ENCODE measurements at regions not wholly inside any gene's neighbourhood (a gene's known extent, or its start where the extent isn't known, plus 50 kb on each side); places are given as distances from the start of the nearest gene placed in this dataset.

DNA sequence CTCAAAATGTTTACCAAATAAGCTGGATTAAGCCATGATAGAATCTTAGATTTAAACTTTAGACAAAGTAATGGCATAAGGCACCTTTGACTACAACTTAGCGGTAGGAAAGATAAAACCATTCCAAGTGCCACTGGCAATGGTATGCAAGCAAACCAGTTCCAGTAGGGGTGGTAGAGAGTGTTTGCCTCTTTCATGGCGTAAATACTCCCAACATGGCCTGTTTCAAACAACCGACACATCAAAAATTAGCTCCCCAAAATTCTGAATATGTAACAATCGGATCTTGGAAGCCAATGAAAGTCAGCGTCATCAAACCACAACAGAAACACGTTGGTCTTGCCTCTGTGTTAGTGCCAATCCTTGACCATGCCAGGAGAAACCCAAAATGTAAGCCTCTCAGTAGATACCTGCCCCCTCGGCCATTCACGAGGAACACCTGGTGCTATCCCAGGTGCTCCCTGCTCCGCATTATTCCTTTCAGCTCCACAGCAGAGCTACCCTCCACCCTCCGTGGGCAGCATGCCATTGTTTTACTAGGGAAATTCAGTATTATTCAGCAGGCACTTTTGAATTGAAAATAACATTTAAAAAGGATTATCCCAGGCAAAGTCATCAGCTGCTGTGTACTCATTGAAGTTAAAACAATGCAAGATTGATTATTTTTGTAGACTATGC, 307.8 kb upstream of the CDH11 start:
- no peak for DNase-seq
- H3K4me1 ChIP-seq: no peaks in the 10 kb centered on the region
- no peaks in the 10 kb centered on the region for H3K27me3 ChIP-seq
- H3K9me3 ChIP-seq: no peaks in the 10 kb centered on the region
- TF ChIP-seq POLR2A (IDR thresholded peaks at IDR 0.05): no peak
- TF ChIP-seq, protein P1, sequence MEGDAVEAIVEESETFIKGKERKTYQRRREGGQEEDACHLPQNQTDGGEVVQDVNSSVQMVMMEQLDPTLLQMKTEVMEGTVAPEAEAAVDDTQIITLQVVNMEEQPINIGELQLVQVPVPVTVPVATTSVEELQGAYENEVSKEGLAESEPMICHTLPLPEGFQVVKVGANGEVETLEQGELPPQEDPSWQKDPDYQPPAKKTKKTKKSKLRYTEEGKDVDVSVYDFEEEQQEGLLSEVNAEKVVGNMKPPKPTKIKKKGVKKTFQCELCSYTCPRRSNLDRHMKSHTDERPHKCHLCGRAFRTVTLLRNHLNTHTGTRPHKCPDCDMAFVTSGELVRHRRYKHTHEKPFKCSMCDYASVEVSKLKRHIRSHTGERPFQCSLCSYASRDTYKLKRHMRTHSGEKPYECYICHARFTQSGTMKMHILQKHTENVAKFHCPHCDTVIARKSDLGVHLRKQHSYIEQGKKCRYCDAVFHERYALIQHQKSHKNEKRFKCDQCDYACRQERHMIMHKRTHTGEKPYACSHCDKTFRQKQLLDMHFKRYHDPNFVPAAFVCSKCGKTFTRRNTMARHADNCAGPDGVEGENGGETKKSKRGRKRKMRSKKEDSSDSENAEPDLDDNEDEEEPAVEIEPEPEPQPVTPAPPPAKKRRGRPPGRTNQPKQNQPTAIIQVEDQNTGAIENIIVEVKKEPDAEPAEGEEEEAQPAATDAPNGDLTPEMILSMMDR (IDR thresholded peaks at IDR 0.05): no peak
- no peak overlapping the region for H3K4me3 ChIP-seq
- H3K27ac ChIP-seq: no peak overlapping the region
- H3K36me3 ChIP-seq: no peaks in the 10 kb centered on the region

DNA sequence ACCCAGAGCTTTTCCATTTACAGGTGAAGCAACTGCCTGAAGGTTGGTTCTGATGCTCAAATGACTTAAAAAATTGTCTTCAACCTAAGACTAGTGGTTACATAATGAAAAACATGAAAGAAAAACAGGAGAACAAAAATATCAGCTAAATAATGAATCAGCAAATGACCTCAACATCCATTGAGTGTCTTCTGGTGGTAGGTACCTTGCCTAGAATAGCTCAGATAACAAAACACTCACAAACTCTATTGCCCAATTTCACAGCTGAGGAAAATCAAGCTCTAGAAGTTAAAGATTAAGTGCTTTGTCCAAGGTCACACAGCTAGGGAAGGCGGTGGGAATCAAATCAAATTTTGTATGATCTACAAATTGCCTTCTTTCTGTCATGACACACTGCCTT, 304.6 kb upstream of the CDH11 start:
- H3K4me1 ChIP-seq: no peaks in the 10 kb centered on the region
- no peaks in the 10 kb centered on the region for H3K27me3 ChIP-seq
- no peaks in the 10 kb centered on the region for H3K36me3 ChIP-seq
- no peak overlapping the region for H3K27ac ChIP-seq
- H3K9me3 ChIP-seq: no peaks in the 10 kb centered on the region
- no peak for DNase-seq
- no peak overlapping the region for H3K4me3 ChIP-seq
- no peak for TF ChIP-seq POLR2A (IDR thresholded peaks at IDR 0.05)
- TF ChIP-seq, protein P1 (IDR thresholded peaks at IDR 0.05): no peak

GRCh38 chr16:65422934-65423333, 301.1 kb upstream of the CDH11 start:
- TF ChIP-seq, protein P1 (IDR thresholded peaks at IDR 0.05): no peak
- TF ChIP-seq POLR2A (IDR thresholded peaks at IDR 0.05): no peak
- no peak for DNase-seq
- no peaks in the 10 kb centered on the region for H3K36me3 ChIP-seq
- H3K4me1 ChIP-seq: no peaks in the 10 kb centered on the region
- no peak overlapping the region for H3K4me3 ChIP-seq
- no peak overlapping the region for H3K27ac ChIP-seq
- H3K9me3 ChIP-seq: no peaks in the 10 kb centered on the region
- H3K27me3 ChIP-seq: no peaks in the 10 kb centered on the region

DNA sequence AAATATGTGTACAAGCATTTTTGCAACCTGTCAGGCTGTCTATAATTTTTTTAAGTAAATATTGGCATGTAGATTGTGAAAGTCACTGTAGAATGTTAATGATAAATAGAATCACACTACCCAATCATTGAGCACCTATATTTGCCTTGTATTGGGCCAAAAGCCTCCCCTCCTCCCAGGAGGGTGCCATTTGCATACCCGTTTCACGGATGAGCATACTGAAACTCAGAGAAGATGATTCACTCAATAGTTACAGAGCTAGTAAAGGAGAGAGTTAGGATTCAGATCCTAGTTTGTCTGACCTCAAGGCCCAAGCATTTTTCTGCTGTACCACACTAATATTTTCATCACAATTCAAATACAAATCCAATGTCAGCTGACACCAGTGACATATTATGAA, 299.7 kb upstream of the CDH11 start:
- Histone ChIP-seq H3K9me3 (no peaks in the 10 kb centered on the region), H3K27ac (no peak overlapping the region), H3K4me1 (no peaks in the 10 kb centered on the region), H3K4me3 (no peak overlapping the region), H3K27me3 (no peaks in the 10 kb centered on the region), H3K36me3 (no peaks in the 10 kb centered on the region)
- TF ChIP-seq, protein P1 (IDR thresholded peaks at IDR 0.05): no peak
- no peak for TF ChIP-seq POLR2A (IDR thresholded peaks at IDR 0.05)
- no peak for DNase-seq

DNA sequence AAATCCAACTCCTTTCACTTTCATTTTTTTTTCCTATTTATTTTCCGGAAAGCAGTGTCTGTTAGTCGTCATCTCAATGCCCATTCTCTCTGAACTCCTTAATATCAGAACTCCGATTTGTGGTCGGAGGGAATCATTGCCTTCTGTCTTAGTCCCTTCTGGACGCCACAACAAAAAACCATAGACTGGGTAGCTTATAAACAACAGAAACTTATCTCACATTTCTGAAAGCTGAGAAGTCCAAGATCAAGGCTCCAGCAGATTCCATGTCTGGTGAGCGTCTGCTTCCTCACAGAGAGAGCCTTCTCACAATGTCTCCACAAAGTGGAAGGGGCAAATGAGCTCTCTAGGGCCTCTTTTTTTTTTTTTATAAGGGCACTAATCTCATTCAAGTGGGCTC, 296.6 kb upstream of the CDH11 start:
- Histone ChIP-seq H3K27ac (no peak overlapping the region), H3K4me3 (no peak overlapping the region), H3K9me3 (no peaks in the 10 kb centered on the region), H3K36me3 (no peaks in the 10 kb centered on the region), H3K27me3 (no peaks in the 10 kb centered on the region), H3K4me1 (no peaks in the 10 kb centered on the region)
- DNase-seq: no peak
- TF ChIP-seq POLR2A (IDR thresholded peaks at IDR 0.05): no peak
- TF ChIP-seq, protein P1 (IDR thresholded peaks at IDR 0.05): no peak

DNA sequence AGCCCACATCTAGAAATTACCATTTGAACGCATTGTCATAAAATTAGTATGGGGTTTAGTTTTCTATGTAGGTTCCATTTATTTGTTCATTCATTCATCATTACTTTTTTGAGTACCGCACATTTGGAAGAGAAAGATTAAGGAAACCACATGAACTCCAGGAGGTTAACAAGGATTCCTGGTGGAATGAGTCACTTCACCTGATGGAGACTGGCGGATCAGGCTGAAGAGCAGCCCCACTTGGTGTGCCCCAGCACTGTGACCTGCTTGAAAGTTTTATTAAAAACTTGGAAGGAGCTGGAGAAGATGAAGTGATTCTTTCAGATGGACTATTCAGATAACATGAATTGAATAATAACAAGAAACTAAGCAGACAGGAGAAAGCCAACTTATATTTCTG, 293.6 kb upstream of the CDH11 start:
- Histone ChIP-seq H3K36me3 (no peaks in the 10 kb centered on the region), H3K9me3 (no peaks in the 10 kb centered on the region)
- no peak for DNase-seq

More for the DNA sequence above, 293.6 kb upstream of the CDH11 start:
- no peaks in the 10 kb centered on the region for H3K4me1 ChIP-seq
- no peaks in the 10 kb centered on the region for H3K27me3 ChIP-seq
- no peak overlapping the region for H3K27ac ChIP-seq
- no peak overlapping the region for H3K4me3 ChIP-seq
- no peak for TF ChIP-seq POLR2A (IDR thresholded peaks at IDR 0.05)
- TF ChIP-seq, protein P1 (IDR thresholded peaks at IDR 0.05): no peak

Data from Peyer's patch (tissue), 4 donors.